GM12892 (cell line): ENCODE measurements at regions not wholly inside any gene's neighbourhood (a gene's known extent, or its start where the extent isn't known, plus 50 kb on each side); places are given as distances from the start of the nearest gene placed in this dataset.

ENCODE experiments used
- POLR2A ChIP-seq: IDR thresholded peaks from 2 replicates; pipeline ENCODE4 v1.6.1; 2011; ENCODE audit warnings: low read depth, low read length, control low read depth
- POLR2AphosphoS5 ChIP-seq: IDR thresholded peaks from 2 replicates; pipeline ENCODE4 v1.6.1; 2011; ENCODE audit warnings: low read depth, low read length, control low read depth

GRCh38 chr4:66606215-66606614, 935.9 kb upstream of the EPHA5 start:
- TF ChIP-seq POLR2A (no peak), POLR2AphosphoS5 (no peak)
